HCT116 (cell line): ENCODE measurements at regions not wholly inside any gene's neighbourhood (a gene's known extent, or its start where the extent isn't known, plus 50 kb on each side); places are given as distances from the start of the nearest gene placed in this dataset.

Source experiments
- CBX3 ChIP-seq: IDR thresholded peaks from 2 replicates; pipeline ENCODE4 v1.6.1; 2012; ENCODE audit warnings: low read depth
- ELF1 ChIP-seq: IDR thresholded peaks from 2 replicates; pipeline ENCODE4 v1.6.1; 2012; ENCODE audit warnings: low read depth, borderline replicate concordance
- EZH2 ChIP-seq: fragments of 200-600 bp; sonication (generic); IDR thresholded peaks from 2 replicates; pipeline ENCODE4 v1.6.1; 2017; ENCODE audit warnings: antibody characterized with exemption, mixed run types
- POLR2A ChIP-seq: IDR thresholded peaks from 2 replicates; pipeline ENCODE4 v1.7.0; 2011; ENCODE audit warnings: borderline replicate concordance; ENCODE audit not compliant: insufficient read depth, insufficient read length; ENCODE audit errors: extremely low read depth
- POLR2AphosphoS5 ChIP-seq: IDR thresholded peaks from 2 replicates; pipeline ENCODE4 v1.6.1; 2011; ENCODE audit warnings: mild to moderate bottlenecking, low read depth, low read length, moderate library complexity
- RAD21 ChIP-seq: IDR thresholded peaks from 2 replicates; pipeline ENCODE4 v1.6.1; 2012; ENCODE audit warnings: low read depth, mild to moderate bottlenecking
- SIN3A ChIP-seq: IDR thresholded peaks from 2 replicates; pipeline ENCODE4 v1.6.1; 2012; ENCODE audit warnings: low read depth
- SP1 ChIP-seq: IDR thresholded peaks from 2 replicates; pipeline ENCODE4 v1.6.1; 2012; ENCODE audit warnings: low read depth
- SRF ChIP-seq: IDR thresholded peaks from 2 replicates; pipeline ENCODE4 v1.6.1; 2012; ENCODE audit warnings: low read depth
- YY1 ChIP-seq: IDR thresholded peaks from 2 replicates; pipeline ENCODE4 v1.6.1; 2011; ENCODE audit warnings: low read length, low read depth, moderate library complexity, mild to moderate bottlenecking; ENCODE audit not compliant: insufficient replicate concordance; ENCODE audit errors: extremely low read depth
- TF ChIP-seq, protein P1 (sequence below): IDR thresholded peaks from 2 replicates; pipeline ENCODE4 v1.6.1; 2012
- TF ChIP-seq, protein P2 (sequence below), 3 experiments: fragments of 200-600 bp in 1 of 3; sonication (generic) in 1 of 3; IDR thresholded peaks in 2 of 3; conservative IDR thresholded peaks in 1 of 3; 2 replicates each; pipeline ENCODE4 v1.5.1; 2012 to 2017; ENCODE audit warnings: low read depth in 2 of 3, low read length in 2 of 3, antibody characterized with exemption in 1 of 3, borderline replicate concordance in 1 of 3, control low read depth in 1 of 3, mild to moderate bottlenecking in 1 of 3, mixed read lengths in 1 of 3, mixed run types in 1 of 3, moderate library complexity in 1 of 3; ENCODE audit not compliant: insufficient read depth in 1 of 3
- TF ChIP-seq, protein P3 (sequence below): IDR thresholded peaks from 2 replicates; pipeline ENCODE4 v1.6.1; 2011; ENCODE audit warnings: mild to moderate bottlenecking, low read length, moderate library complexity; ENCODE audit not compliant: insufficient replicate concordance; ENCODE audit errors: extremely low read depth
- TF ChIP-seq, protein P4 (sequence below): IDR thresholded peaks from 2 replicates; pipeline ENCODE4 v1.6.1; 2012; ENCODE audit warnings: low read depth

DNA sequence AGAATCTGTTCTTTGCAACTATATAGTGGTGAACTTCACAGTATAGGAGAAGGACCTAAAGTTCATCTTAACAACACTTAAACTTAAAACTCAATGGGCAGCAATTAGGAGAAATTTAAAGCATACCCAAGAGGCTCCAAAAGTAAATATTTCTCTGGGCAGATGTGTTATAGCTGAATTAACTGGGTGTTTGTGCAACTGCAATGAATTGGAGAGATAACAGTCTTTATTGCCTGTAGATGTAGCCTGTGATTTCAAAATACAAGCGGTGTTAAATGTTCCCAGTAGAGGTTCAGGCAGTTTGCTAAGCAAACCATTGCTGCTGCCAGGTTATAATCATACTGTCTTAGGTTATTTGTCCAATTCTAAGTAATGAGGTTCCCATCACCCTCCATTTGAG lies 294.1 kb upstream of the MTNR1B start:
- TF ChIP-seq, protein P1, sequence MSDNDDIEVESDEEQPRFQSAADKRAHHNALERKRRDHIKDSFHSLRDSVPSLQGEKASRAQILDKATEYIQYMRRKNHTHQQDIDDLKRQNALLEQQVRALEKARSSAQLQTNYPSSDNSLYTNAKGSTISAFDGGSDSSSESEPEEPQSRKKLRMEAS = no peak
- TF ChIP-seq SIN3A = no peak
- TF ChIP-seq, protein P2, sequence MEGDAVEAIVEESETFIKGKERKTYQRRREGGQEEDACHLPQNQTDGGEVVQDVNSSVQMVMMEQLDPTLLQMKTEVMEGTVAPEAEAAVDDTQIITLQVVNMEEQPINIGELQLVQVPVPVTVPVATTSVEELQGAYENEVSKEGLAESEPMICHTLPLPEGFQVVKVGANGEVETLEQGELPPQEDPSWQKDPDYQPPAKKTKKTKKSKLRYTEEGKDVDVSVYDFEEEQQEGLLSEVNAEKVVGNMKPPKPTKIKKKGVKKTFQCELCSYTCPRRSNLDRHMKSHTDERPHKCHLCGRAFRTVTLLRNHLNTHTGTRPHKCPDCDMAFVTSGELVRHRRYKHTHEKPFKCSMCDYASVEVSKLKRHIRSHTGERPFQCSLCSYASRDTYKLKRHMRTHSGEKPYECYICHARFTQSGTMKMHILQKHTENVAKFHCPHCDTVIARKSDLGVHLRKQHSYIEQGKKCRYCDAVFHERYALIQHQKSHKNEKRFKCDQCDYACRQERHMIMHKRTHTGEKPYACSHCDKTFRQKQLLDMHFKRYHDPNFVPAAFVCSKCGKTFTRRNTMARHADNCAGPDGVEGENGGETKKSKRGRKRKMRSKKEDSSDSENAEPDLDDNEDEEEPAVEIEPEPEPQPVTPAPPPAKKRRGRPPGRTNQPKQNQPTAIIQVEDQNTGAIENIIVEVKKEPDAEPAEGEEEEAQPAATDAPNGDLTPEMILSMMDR (IDR thresholded peaks at IDR 0.05 in 2 of 3, conservative IDR thresholded peaks at IDR 0.05 in 1 of 3; ENCODE audit: borderline replicate concordance in 1 of 3, insufficient read depth in 1 of 3, low read depth in 2 of 3, low read length in 2 of 3) = no peak
- no peak for TF ChIP-seq POLR2AphosphoS5
- TF ChIP-seq SP1 = no peak
- no peak for TF ChIP-seq POLR2A
- no peak for TF ChIP-seq RAD21
- TF ChIP-seq EZH2 = no peak
- TF ChIP-seq, protein P3, sequence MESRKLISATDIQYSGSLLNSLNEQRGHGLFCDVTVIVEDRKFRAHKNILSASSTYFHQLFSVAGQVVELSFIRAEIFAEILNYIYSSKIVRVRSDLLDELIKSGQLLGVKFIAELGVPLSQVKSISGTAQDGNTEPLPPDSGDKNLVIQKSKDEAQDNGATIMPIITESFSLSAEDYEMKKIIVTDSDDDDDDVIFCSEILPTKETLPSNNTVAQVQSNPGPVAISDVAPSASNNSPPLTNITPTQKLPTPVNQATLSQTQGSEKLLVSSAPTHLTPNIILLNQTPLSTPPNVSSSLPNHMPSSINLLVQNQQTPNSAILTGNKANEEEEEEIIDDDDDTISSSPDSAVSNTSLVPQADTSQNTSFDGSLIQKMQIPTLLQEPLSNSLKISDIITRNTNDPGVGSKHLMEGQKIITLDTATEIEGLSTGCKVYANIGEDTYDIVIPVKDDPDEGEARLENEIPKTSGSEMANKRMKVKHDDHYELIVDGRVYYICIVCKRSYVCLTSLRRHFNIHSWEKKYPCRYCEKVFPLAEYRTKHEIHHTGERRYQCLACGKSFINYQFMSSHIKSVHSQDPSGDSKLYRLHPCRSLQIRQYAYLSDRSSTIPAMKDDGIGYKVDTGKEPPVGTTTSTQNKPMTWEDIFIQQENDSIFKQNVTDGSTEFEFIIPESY = no peak
- no peak for TF ChIP-seq SRF
- no peak for TF ChIP-seq ELF1
- TF ChIP-seq CBX3 = no peak
- TF ChIP-seq, protein P4, sequence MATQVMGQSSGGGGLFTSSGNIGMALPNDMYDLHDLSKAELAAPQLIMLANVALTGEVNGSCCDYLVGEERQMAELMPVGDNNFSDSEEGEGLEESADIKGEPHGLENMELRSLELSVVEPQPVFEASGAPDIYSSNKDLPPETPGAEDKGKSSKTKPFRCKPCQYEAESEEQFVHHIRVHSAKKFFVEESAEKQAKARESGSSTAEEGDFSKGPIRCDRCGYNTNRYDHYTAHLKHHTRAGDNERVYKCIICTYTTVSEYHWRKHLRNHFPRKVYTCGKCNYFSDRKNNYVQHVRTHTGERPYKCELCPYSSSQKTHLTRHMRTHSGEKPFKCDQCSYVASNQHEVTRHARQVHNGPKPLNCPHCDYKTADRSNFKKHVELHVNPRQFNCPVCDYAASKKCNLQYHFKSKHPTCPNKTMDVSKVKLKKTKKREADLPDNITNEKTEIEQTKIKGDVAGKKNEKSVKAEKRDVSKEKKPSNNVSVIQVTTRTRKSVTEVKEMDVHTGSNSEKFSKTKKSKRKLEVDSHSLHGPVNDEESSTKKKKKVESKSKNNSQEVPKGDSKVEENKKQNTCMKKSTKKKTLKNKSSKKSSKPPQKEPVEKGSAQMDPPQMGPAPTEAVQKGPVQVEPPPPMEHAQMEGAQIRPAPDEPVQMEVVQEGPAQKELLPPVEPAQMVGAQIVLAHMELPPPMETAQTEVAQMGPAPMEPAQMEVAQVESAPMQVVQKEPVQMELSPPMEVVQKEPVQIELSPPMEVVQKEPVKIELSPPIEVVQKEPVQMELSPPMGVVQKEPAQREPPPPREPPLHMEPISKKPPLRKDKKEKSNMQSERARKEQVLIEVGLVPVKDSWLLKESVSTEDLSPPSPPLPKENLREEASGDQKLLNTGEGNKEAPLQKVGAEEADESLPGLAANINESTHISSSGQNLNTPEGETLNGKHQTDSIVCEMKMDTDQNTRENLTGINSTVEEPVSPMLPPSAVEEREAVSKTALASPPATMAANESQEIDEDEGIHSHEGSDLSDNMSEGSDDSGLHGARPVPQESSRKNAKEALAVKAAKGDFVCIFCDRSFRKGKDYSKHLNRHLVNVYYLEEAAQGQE = no peak
- no peak for TF ChIP-seq YY1
